ENCODE measurements at regions not wholly inside any gene's neighbourhood (a gene's known extent, or its start where the extent isn't known, plus 50 kb on each side); places are given as distances from the start of the nearest gene placed in this dataset.

- no TSS peak for BruUV-seq (replicated peaks)
- Histone ChIP-seq H3K4me1 (ENCODE audit: insufficient read depth, low read length) (no peaks in the 10 kb centered on the region), H3K4me2 (ENCODE audit: low read depth, low read length) (no peak overlapping the region), H3K79me2 (ENCODE audit: insufficient read depth, low read length) (no peaks in the 10 kb centered on the region), H2AFZ (ENCODE audit: low read length) (no peak overlapping the region), H3K36me3 (replicated peaks in 1 of 2; ENCODE audit: control insufficient read depth in 1 of 2, insufficient read depth in 2 of 2, low read length in 2 of 2) (no peaks in the 10 kb centered on the region), H4K20me1 (ENCODE audit: insufficient read depth, low read length) (no peaks in the 10 kb centered on the region), H3K9me3 (ENCODE audit: low read length) (no peaks in the 10 kb centered on the region), H3K4me3 (replicated peaks in 1 of 3; ENCODE audit: insufficient read depth in 1 of 3, low read depth in 2 of 3, low read length in 3 of 3) (no peak overlapping the region), H3K27me3 (ENCODE audit: control insufficient read depth in 1 of 2, insufficient read depth in 2 of 2, low read length in 2 of 2) (peaks cover 0 to 15% of the 10 kb centered on the region in 2 experiments; a peak in 1 of 5 replicates), H3K27ac (ENCODE audit: extremely low read length, insufficient read depth, low read length) (no peak overlapping the region), H3K9ac (ENCODE audit: insufficient read depth, low read depth, low read length) (no peak overlapping the region)
- ATAC-seq: no peak
- 44% methylated on average over 8 of the region's 8 CpGs for WGBS (ENCODE audit: low lambda C conversion rate)
- intact Hi-C loops (cut with micrococcal nuclease; ENCODE audit: unreplicated experiment): no loop called here
- no peak for FAIRE-seq
- in situ Hi-C loops (cut with HindIII; ENCODE audit: extremely low pct_ligation_motif_present, low pct_unique_long_range_greater_than_20kb): no loop called here
- ChIA-PET POLR2A (no interaction called here), CTCF (ENCODE audit: low intra/inter-chr PET ratio, low total read pairs) (no interaction called here)
- DNase-seq (ENCODE audit: low spot score): no peak
- TF ChIP-seq PHF21A (CRISPR knock-in tag; IDR thresholded peaks at IDR 0.05): no peak
- no peak for TF ChIP-seq ADNP (CRISPR knock-in tag; IDR thresholded peaks at IDR 0.05)
- no peak for TF ChIP-seq ZNF451 (CRISPR knock-in tag; IDR thresholded peaks at IDR 0.05)
- TF ChIP-seq MYNN (CRISPR knock-in tag; IDR thresholded peaks at IDR 0.05; ENCODE audit: low read depth): no peak
- TF ChIP-seq ZBTB34 (CRISPR knock-in tag; IDR thresholded peaks at IDR 0.05): no peak
- TF ChIP-seq ZNF33A (CRISPR knock-in tag; IDR thresholded peaks at IDR 0.05; ENCODE audit: borderline replicate concordance): no peak
- no peak for TF ChIP-seq SALL1 (CRISPR knock-in tag; IDR thresholded peaks at IDR 0.05)
- no peak for TF ChIP-seq U2AF1 (optimal IDR thresholded peaks at IDR 0.05; ENCODE audit: low read depth, low read length)
- no peak for TF ChIP-seq ZNF430 (CRISPR knock-in tag; IDR thresholded peaks at IDR 0.05)
- no peak for TF ChIP-seq CEBPB (IDR thresholded peaks at IDR 0.05; ENCODE audit: borderline replicate concordance, low read depth, low read length)
- TF ChIP-seq, protein P1, sequence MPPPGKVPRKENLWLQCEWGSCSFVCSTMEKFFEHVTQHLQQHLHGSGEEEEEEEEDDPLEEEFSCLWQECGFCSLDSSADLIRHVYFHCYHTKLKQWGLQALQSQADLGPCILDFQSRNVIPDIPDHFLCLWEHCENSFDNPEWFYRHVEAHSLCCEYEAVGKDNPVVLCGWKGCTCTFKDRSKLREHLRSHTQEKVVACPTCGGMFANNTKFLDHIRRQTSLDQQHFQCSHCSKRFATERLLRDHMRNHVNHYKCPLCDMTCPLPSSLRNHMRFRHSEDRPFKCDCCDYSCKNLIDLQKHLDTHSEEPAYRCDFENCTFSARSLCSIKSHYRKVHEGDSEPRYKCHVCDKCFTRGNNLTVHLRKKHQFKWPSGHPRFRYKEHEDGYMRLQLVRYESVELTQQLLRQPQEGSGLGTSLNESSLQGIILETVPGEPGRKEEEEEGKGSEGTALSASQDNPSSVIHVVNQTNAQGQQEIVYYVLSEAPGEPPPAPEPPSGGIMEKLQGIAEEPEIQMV (CRISPR knock-in tag; IDR thresholded peaks at IDR 0.05; ENCODE audit: low read depth): no peak
These were observed 207.8 kb downstream of the ACKR3 start for GRCh38 chr2:236777408-236777807.

All from HepG2 (cell line).